UCSD-AML1 (cell line): ENCODE measurements at regions not wholly inside any gene's neighbourhood (a gene's known extent, or its start where the extent isn't known, plus 50 kb on each side); places are given as distances from the start of the nearest gene placed in this dataset.
"Not testable (repeated sequence)": the region's sequence is repeated elsewhere in the genome, so short reads cannot be mapped to it uniquely, and the experiment has no call there.

Experiments used
- DNase-seq: peaks from one replicate; lab custom pipeline; 2025; ENCODE audit not compliant: unreplicated experiment; lab: John Stamatoyannopoulos, UW

- DNase-seq, result no peak
Measured at GRCh38 chr6:21741221-21742109, 147.9 kb downstream of the SOX4 start.

- no peak for DNase-seq
Measured at GRCh38 chr6:21742238-21742660, 148.7 kb downstream of the SOX4 start.

GRCh38 chr6:21744331-21744730, 150.8 kb downstream of the SOX4 start:
- DNase-seq, result no peak

GRCh38 chr6:21745543-21746337, 152.2 kb downstream of the SOX4 start:
- no peak for DNase-seq

- no peak for DNase-seq
Measured at GRCh38 chr6:21747441-21747840, 153.9 kb downstream of the SOX4 start.

- DNase-seq, result no peak
Measured at GRCh38 chr6:21748343-21749056, 154.9 kb downstream of the SOX4 start.

- no peak for DNase-seq
Measured at GRCh38 chr6:21749754-21750153, 156.2 kb downstream of the SOX4 start.

GRCh38 chr6:21750575-21750974, 157.0 kb downstream of the SOX4 start:
- no peak for DNase-seq

- no peak for DNase-seq
Measured at GRCh38 chr6:21751608-21752007, 158.1 kb downstream of the SOX4 start.

- DNase-seq, result no peak
Measured at GRCh38 chr6:21752054-21752811, 158.7 kb downstream of the SOX4 start.

GRCh38 chr6:21753241-21754108, 159.9 kb downstream of the SOX4 start:
- DNase-seq, result no peak

GRCh38 chr6:21754891-21755290, 161.3 kb downstream of the SOX4 start:
- DNase-seq, result no peak

GRCh38 chr6:21756487-21756886, 162.9 kb downstream of the SOX4 start:
- DNase-seq, result no peak

- DNase-seq, result not testable (repeated sequence)
Measured at GRCh38 chr6:21757392-21757791, 163.8 kb downstream of the SOX4 start.

- no peak for DNase-seq
Measured at GRCh38 chr6:21759721-21760120, 166.2 kb downstream of the SOX4 start.

- DNase-seq, result not testable (repeated sequence)
Measured at GRCh38 chr6:21761053-21761730, 167.6 kb downstream of the SOX4 start.

- DNase-seq, result no peak
Measured at GRCh38 chr6:21764989-21765388, 171.4 kb downstream of the SOX4 start.

GRCh38 chr6:21767891-21768648, 174.5 kb downstream of the SOX4 start:
- no peak for DNase-seq
